K562 (cell line): ENCODE measurements at regions not wholly inside any gene's neighbourhood (a gene's known extent, or its start where the extent isn't known, plus 50 kb on each side); places are given as distances from the start of the nearest gene placed in this dataset.

Experiments used
- ATAC-seq: fragments of 200-7000 bp; cut with Tn5 transposase; 3 replicates; pipeline ENCODE4 v1.9.1; 2020; ENCODE audit warnings: moderate library complexity
- BruUV-seq: library from RNA; stranded (reverse); fragments of 400-500 nt; replicated peaks from 2 replicates; lab custom pipeline; 2021; lab: Mats Ljungman, UMichigan
- CTCF ChIA-PET: fragments of 300-600 bp; formaldehyde crosslinking; extraction: SDS; loops from one replicate; lab custom pipeline; 2021; ENCODE audit warnings: low intra/inter-chr PET ratio; lab: Yijun Ruan, JAX
- POLR2A ChIA-PET: fragments of 300-600, 350-650 bp; sonication (Branson Sonifier 250); formaldehyde crosslinking; extraction: SDS; loops from one replicate; lab custom pipeline; 2021; ENCODE audit warnings: antibody characterized with exemption, inconsistent platforms; lab: Yijun Ruan, JAX
- DNase-seq, 4 experiments: peaks; one replicate each; pipeline versions ENCODE4 v3.0.0 to v3.0.0-alpha.2; 2011 to 2018; ENCODE audit warnings: low spot score in 3 of 4, mixed read lengths in 3 of 4; ENCODE audit errors: extremely low read depth in 1 of 4
- FAIRE-seq: peaks from 2 replicates; lab custom pipeline; 2011; peaks lifted over from hg19 to GRCh38; lab: Jason Lieb, UNC
- H2AFZ ChIP-seq: 2 replicates; pipeline ENCODE4 v1.6.0; 2011; ENCODE audit warnings: low read depth, low read length, control low read depth, inconsistent platforms
- H3K27ac ChIP-seq: fragments of 200-600 bp; 3 replicates; pipeline ENCODE4 v1.8.0; 2011; ENCODE audit warnings: low read depth, mild to moderate bottlenecking, control low read depth, inconsistent platforms, low read length, moderate library complexity, mixed read lengths; ENCODE audit errors: extremely low read depth
- H3K27me3 ChIP-seq, 2 experiments: fragments of 300-600 bp in 1 of 2; 2 replicates in 1 of 2; 3 replicates in 1 of 2; pipeline versions ENCODE4 v1.6.0 to v1.8.0; 2011; ENCODE audit warnings: inconsistent platforms in 2 of 2, low read length in 2 of 2, mild to moderate bottlenecking in 1 of 2, mixed read lengths in 1 of 2, moderate library complexity in 1 of 2; ENCODE audit not compliant: control insufficient read depth in 2 of 2, insufficient read depth in 2 of 2
- H3K36me3 ChIP-seq: fragments of 300-600 bp; 3 replicates; pipeline ENCODE4 v1.8.0; 2011; ENCODE audit warnings: mild to moderate bottlenecking, low read length, inconsistent platforms; ENCODE audit not compliant: control insufficient read depth, insufficient read depth
- H3K4me1 ChIP-seq, 2 experiments: fragments of 200-600 bp in 1 of 2; replicated peaks in 1 of 2; 2 replicates in 1 of 2; 3 replicates in 1 of 2; pipeline versions ENCODE4 v1.5.1 to v1.8.0; 2011; ENCODE audit warnings: inconsistent platforms in 2 of 2, low read length in 2 of 2, mild to moderate bottlenecking in 1 of 2, mixed read lengths in 1 of 2, moderate library complexity in 1 of 2; ENCODE audit not compliant: control insufficient read depth in 2 of 2, insufficient read depth in 2 of 2
- H3K4me2 ChIP-seq: 2 replicates; pipeline ENCODE4 v1.6.1; 2011; ENCODE audit warnings: low read length, control low read depth, inconsistent platforms, mixed read lengths; ENCODE audit not compliant: insufficient read depth
- H3K4me3 ChIP-seq: fragments of 200-600 bp; sonication (generic), shearing (Covaris generic); 2 replicates; pipeline ENCODE4 v1.5.1; 2016; ENCODE audit warnings: control low read depth, inconsistent platforms
- H3K79me2 ChIP-seq: fragments of 200-600 bp; 3 replicates; pipeline ENCODE4 v1.8.0; 2011; ENCODE audit warnings: low read length, inconsistent platforms; ENCODE audit not compliant: control insufficient read depth, insufficient read depth
- H3K9ac ChIP-seq, 2 experiments: 2 replicates each; pipeline versions ENCODE4 v1.6.0 to v1.6.1; 2011; ENCODE audit warnings: low read depth in 2 of 2, low read length in 2 of 2, control low read depth in 1 of 2, inconsistent platforms in 1 of 2, mild to moderate bottlenecking in 1 of 2, mixed read lengths in 1 of 2; ENCODE audit not compliant: insufficient read depth in 1 of 2
- H3K9me1 ChIP-seq: one replicate; pipeline ENCODE4 v1.6.0; 2011; ENCODE audit warnings: inconsistent platforms, mild to moderate bottlenecking, low read length, moderate library complexity; ENCODE audit not compliant: control insufficient read depth, insufficient read depth
- H3K9me3 ChIP-seq: replicated peaks from 2 replicates; pipeline ENCODE4 v1.5.1; 2011; ENCODE audit warnings: low read depth, low read length, inconsistent platforms; ENCODE audit not compliant: control insufficient read depth, insufficient read depth
- H4K20me1 ChIP-seq: replicated peaks from 2 replicates; pipeline ENCODE4 v1.6.1; 2011; ENCODE audit warnings: low read length, inconsistent platforms, mixed read lengths; ENCODE audit not compliant: control insufficient read depth, insufficient read depth
- CHD2 ChIP-seq: IDR thresholded peaks from 2 replicates; pipeline ENCODE4 v1.6.1; 2011; ENCODE audit warnings: low read depth, low read length
- EP400 ChIP-seq: fragments of 450-650 bp; IDR thresholded peaks from 2 replicates; pipeline ENCODE4 v1.6.1; 2017; ENCODE audit warnings: antibody characterized with exemption, mild to moderate bottlenecking, moderate library complexity
- GABPB2 ChIP-seq: fragments of 250-450 bp; sonication (Bioruptor Pico); conservative IDR thresholded peaks from 2 replicates; pipeline ENCODE4 v1.5.1; 2021; ENCODE audit warnings: mild to moderate bottlenecking
- KDM4B ChIP-seq, 2 experiments: fragments of 450-650 bp in 1 of 2; sonication (generic) in 1 of 2; IDR thresholded peaks; 2 replicates each; pipeline ENCODE4 v1.6.1; 2016 to 2017; ENCODE audit warnings: borderline replicate concordance in 2 of 2, antibody characterized with exemption in 1 of 2, low read depth in 1 of 2, mild to moderate bottlenecking in 1 of 2
- KLF13 ChIP-seq: fragments of 450-650 bp; IDR thresholded peaks from 2 replicates; pipeline ENCODE4 v1.6.1; 2016; ENCODE audit warnings: missing genetic modification characterization, low read depth, mild to moderate bottlenecking, missing compliant biosample characterization, moderate library complexity, borderline replicate concordance
- MCM5 ChIP-seq: fragments of 450-650 bp; IDR thresholded peaks from 2 replicates; pipeline ENCODE4 v1.6.1; 2016; ENCODE audit warnings: low read depth
- NR2C1 ChIP-seq, 2 experiments: fragments of 450-650 bp; IDR thresholded peaks; 2 replicates each; pipeline ENCODE4 v1.6.1; 2017; ENCODE audit warnings: mild to moderate bottlenecking in 2 of 2, antibody characterized with exemption in 1 of 2, inconsistent platforms in 1 of 2, missing compliant biosample characterization in 1 of 2, missing genetic modification characterization in 1 of 2
- PATZ1 ChIP-seq: fragments of 250-450 bp; sonication (Bioruptor Pico); IDR thresholded peaks from 2 replicates; pipeline ENCODE4 v1.5.0; 2020; ENCODE audit warnings: mild to moderate bottlenecking, borderline replicate concordance
- RBM22 ChIP-seq: fragments of 200-400 bp; formaldehyde crosslinking; IDR thresholded peaks from 2 replicates; pipeline ENCODE4 v1.6.1; 2018; ENCODE audit warnings: low read length, low read depth; ENCODE audit not compliant: poor library complexity, severe bottlenecking
- RFX7 ChIP-seq: fragments of 250-450 bp; sonication (Bioruptor Pico); IDR thresholded peaks from 2 replicates; pipeline ENCODE4 v1.5.1; 2021; ENCODE audit warnings: mild to moderate bottlenecking
- SMARCA5 ChIP-seq: fragments of 450-650 bp; IDR thresholded peaks from 2 replicates; pipeline ENCODE4 v1.6.1; 2016
- SUPT5H ChIP-seq: fragments of 450-650 bp; IDR thresholded peaks from 2 replicates; pipeline ENCODE4 v1.6.1; 2016
- ZBTB7A ChIP-seq: IDR thresholded peaks from 2 replicates; pipeline ENCODE4 v1.6.1; 2011; ENCODE audit warnings: low read depth, mild to moderate bottlenecking, low read length, moderate library complexity, borderline replicate concordance; ENCODE audit not compliant: control insufficient read depth
- ZNF57 ChIP-seq: fragments of 450-650 bp; formaldehyde crosslinking; IDR thresholded peaks from 2 replicates; pipeline ENCODE4 v1.4.0; 2020; ENCODE audit warnings: mild to moderate bottlenecking, moderate library complexity
- ZNF584 ChIP-seq: fragments of 200-800 bp; sonication (Bioruptor generic); IDR thresholded peaks from 2 replicates; pipeline ENCODE4 v1.6.1; 2016; ENCODE audit warnings: low read depth, mild to moderate bottlenecking, missing genetic modification characterization, missing compliant biosample characterization
- ZNF668 ChIP-seq: fragments of 250-450 bp; sonication (Bioruptor Pico); IDR thresholded peaks from 2 replicates; pipeline ENCODE4 v1.8.0; 2022; ENCODE audit warnings: mild to moderate bottlenecking, inconsistent platforms
- ZNF780A ChIP-seq: fragments of 250-450 bp; sonication (Bioruptor Pico); IDR thresholded peaks from 2 replicates; pipeline ENCODE4 v1.5.0; 2021; ENCODE audit warnings: mild to moderate bottlenecking
- WGBS: fragments of 100-300 bp; shearing (Covaris generic); methylation state at CpG from one replicate; pipeline ENCODE4 v1.1.6; 2016; ENCODE audit warnings: low coverage, mixed read lengths; ENCODE audit not compliant: insufficient coverage; ENCODE audit errors: missing lambda C conversion rate; 5-methylcytosine and 5-hydroxymethylcytosine counted together
- in situ Hi-C: fragments of 300-500 bp; cut with MboI; formaldehyde crosslinking; loops from 4 replicates; pipeline ENCODE4 v1.15.0; 2018; ENCODE audit warnings: inconsistent platforms, mixed read lengths
- intact Hi-C: fragments of 100-400 bp; cut with micrococcal nuclease; formaldehyde crosslinking; loops from 2 replicates; pipeline ENCODE4 v1.14.2; 2022
- TF ChIP-seq, protein P1 (sequence below): sonication (generic); formaldehyde crosslinking; IDR thresholded peaks from 2 replicates; pipeline ENCODE4 v1.9.0; 2022; ENCODE audit warnings: mild to moderate bottlenecking, missing genetic modification reagents
- TF ChIP-seq, protein P2 (sequence below): fragments of 450-650 bp; IDR thresholded peaks from 2 replicates; pipeline ENCODE4 v1.6.1; 2016; ENCODE audit warnings: borderline replicate concordance

DNA sequence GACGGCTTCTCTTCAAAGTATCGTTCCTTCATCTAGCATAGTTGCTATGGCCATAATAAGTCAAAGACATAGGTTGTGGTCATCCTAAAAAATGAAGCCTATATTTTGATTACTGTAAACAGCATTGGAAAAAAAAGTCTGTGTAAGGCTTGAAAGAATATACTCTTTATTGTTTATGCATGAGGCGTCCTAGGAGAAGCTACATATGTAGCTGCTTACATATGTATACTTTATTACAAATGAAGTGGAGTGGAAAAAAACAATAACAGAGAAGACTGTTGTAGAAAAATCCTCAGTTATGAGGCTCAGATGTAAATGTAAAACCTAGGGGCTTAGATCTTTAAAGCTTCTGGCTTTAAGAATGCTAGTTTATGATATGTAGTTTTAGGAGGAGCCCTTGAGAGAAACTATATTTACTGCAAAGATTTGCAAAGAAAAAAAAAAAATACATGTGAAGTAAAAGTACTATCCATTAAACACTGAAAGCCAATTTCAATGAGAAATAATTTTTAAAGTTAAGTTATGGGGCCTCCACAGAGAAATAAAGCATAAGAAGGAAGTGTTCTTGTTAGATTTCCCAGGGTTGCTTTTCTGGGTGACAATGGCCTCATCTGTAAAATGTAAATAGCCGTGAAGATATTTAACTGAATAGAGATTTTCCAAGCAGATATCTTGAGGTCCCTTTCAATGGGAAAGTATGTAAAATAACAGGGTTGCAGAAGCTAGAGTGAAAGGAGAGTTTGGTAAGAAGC, 598.2 kb downstream of the TRIML1 start:
- Histone ChIP-seq H4K20me1 (no peaks in the 10 kb centered on the region), H3K4me3 (no peak overlapping the region), H3K9me3 (no peaks in the 10 kb centered on the region), H3K4me1 (no peaks in the 10 kb centered on the region), H3K79me2 (peaks cover 2% of the 10 kb centered on the region; the same call in 2 of the 3 replicates), H3K9ac (no peak overlapping the region), H3K27ac (no peak overlapping the region), H3K9me1 (no peaks in the 10 kb centered on the region), H3K36me3 (no peaks in the 10 kb centered on the region), H3K27me3 (no peaks in the 10 kb centered on the region), H2AFZ (no peak overlapping the region), H3K4me2 (no peak overlapping the region)
- no peak for ATAC-seq
- ChIA-PET POLR2A (no interaction called here), CTCF (no interaction called here)
- no peak for FAIRE-seq
- BruUV-seq = no TSS peak
- in situ Hi-C loops = no loop called here
- WGBS = 2% methylated on average over 4 of the region's 4 CpGs
- intact Hi-C loops = no loop called here
- TF ChIP-seq KDM4B (IDR thresholded peaks at IDR 0.05; ENCODE audit: borderline replicate concordance in 2 of 2, low read depth in 1 of 2) (no peak), PATZ1 (CRISPR knock-in tag) (no peak), RBM22 (no peak), CHD2 (no peak), ZNF668 (CRISPR knock-in tag) (no peak), SUPT5H (no peak), MCM5 (no peak), ZNF584 (CRISPR knock-in tag) (no peak), GABPB2 (CRISPR knock-in tag) (no peak), SMARCA5 (no peak), RFX7 (CRISPR knock-in tag) (no peak), NR2C1 (IDR thresholded peaks at IDR 0.05) (no peak), NR2C1 (tag; IDR thresholded peaks at IDR 0.05) (no peak), EP400 (no peak), ZNF780A (no peak), ZNF57 (no peak), KLF13 (no peak), ZBTB7A (no peak)
- TF ChIP-seq, protein P1, sequence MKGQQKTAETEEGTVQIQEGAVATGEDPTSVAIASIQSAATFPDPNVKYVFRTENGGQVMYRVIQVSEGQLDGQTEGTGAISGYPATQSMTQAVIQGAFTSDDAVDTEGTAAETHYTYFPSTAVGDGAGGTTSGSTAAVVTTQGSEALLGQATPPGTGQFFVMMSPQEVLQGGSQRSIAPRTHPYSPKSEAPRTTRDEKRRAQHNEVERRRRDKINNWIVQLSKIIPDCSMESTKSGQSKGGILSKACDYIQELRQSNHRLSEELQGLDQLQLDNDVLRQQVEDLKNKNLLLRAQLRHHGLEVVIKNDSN (CRISPR knock-in tag) = no peak
- TF ChIP-seq, protein P2, sequence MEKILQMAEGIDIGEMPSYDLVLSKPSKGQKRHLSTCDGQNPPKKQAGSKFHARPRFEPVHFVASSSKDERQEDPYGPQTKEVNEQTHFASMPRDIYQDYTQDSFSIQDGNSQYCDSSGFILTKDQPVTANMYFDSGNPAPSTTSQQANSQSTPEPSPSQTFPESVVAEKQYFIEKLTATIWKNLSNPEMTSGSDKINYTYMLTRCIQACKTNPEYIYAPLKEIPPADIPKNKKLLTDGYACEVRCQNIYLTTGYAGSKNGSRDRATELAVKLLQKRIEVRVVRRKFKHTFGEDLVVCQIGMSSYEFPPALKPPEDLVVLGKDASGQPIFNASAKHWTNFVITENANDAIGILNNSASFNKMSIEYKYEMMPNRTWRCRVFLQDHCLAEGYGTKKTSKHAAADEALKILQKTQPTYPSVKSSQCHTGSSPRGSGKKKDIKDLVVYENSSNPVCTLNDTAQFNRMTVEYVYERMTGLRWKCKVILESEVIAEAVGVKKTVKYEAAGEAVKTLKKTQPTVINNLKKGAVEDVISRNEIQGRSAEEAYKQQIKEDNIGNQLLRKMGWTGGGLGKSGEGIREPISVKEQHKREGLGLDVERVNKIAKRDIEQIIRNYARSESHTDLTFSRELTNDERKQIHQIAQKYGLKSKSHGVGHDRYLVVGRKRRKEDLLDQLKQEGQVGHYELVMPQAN = no peak
- no peak for DNase-seq
